Brain microvascular endothelial cell (primary cell): ENCODE measurements at regions not wholly inside any gene's neighbourhood (a gene's known extent, or its start where the extent isn't known, plus 50 kb on each side); places are given as distances from the start of the nearest gene placed in this dataset.

Experiments
- DNase-seq: peaks from one replicate; pipeline ENCODE4 v3.0.0-alpha.2; 2020
- H3K27ac ChIP-seq: fragments of 250-450 bp; sonication (Bioruptor Pico); 2 replicates; pipeline ENCODE4 v1.5.1; 2020; ENCODE audit warnings: mild to moderate bottlenecking, moderate library complexity
- H3K27me3 ChIP-seq: fragments of 250-450 bp; sonication (Bioruptor Pico); replicated peaks from 2 replicates; pipeline ENCODE4 v1.5.1; 2020; ENCODE audit warnings: mild to moderate bottlenecking
- H3K36me3 ChIP-seq: fragments of 250-450 bp; sonication (Bioruptor Pico); replicated peaks from 2 replicates; pipeline ENCODE4 v1.5.1; 2020; ENCODE audit warnings: mild to moderate bottlenecking
- H3K4me3 ChIP-seq: 2 replicates; pipeline ENCODE4 v1.5.1; 2011; ENCODE audit warnings: low read depth, mild to moderate bottlenecking, control low read depth, low read length, moderate library complexity
- in situ Hi-C: cut with HindIII; loops from 2 replicates; pipeline ENCODE4 v1.10.0; 2017; ENCODE audit warnings: low sequenced_read_pairs, low pct_ligation_motif_present
- TF ChIP-seq, protein P1 (sequence below): IDR thresholded peaks from 2 replicates; pipeline ENCODE4 v1.5.1; 2011; ENCODE audit warnings: low read depth, mild to moderate bottlenecking, moderate library complexity, low read length, control low read depth, inconsistent platforms; ENCODE audit errors: missing control alignments

DNA sequence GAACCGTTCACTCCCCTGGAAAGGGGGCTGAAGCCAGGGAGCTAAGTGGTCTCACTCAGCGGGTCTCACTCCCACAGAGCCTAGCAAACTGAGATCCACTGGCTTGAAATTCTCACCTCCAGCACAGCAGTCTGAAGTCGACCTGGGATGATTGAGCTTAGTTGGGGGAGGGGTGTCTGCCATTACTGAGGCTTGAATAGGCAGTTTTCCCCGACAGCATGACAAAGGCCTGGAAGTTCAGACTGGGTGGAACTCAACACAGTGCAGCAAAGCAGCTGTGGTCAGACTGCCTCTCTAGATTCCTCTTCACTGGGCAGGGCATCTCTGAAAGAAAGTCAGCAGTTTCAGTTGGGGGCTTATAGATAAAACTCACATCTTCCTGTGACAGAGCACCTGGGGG is 292.5 kb downstream of the NUP35 start:
- TF ChIP-seq, protein P1, sequence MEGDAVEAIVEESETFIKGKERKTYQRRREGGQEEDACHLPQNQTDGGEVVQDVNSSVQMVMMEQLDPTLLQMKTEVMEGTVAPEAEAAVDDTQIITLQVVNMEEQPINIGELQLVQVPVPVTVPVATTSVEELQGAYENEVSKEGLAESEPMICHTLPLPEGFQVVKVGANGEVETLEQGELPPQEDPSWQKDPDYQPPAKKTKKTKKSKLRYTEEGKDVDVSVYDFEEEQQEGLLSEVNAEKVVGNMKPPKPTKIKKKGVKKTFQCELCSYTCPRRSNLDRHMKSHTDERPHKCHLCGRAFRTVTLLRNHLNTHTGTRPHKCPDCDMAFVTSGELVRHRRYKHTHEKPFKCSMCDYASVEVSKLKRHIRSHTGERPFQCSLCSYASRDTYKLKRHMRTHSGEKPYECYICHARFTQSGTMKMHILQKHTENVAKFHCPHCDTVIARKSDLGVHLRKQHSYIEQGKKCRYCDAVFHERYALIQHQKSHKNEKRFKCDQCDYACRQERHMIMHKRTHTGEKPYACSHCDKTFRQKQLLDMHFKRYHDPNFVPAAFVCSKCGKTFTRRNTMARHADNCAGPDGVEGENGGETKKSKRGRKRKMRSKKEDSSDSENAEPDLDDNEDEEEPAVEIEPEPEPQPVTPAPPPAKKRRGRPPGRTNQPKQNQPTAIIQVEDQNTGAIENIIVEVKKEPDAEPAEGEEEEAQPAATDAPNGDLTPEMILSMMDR: no peak
- Histone ChIP-seq H3K36me3 (no peaks in the 10 kb centered on the region), H3K27ac (no peak overlapping the region), H3K4me3 (no peak overlapping the region), H3K27me3 (no peaks in the 10 kb centered on the region)
- no peak for DNase-seq
- in situ Hi-C loops: no loop called here

DNA sequence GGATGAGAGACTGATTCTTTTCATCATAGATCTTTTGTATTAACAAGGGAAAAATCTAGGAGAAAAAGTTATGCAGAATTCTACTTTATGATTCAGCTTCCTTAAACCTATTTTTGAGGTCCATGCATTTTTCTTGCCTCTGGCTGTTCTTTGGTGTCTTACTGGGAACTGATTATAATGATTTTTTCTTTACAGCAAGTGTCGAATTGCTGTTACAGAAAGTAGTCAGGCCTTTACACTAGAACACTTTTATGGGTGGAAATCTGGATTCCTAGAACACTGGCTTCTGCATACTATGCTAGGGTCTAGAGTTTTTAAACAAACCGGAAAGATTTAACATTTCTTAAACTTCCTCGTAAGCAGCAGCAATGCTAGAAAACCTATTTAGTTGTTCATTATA is 302.6 kb downstream of the NUP35 start:
- H3K36me3 ChIP-seq: no peaks in the 10 kb centered on the region
- no peak overlapping the region for H3K27ac ChIP-seq
- in situ Hi-C loops: no loop called here
- H3K4me3 ChIP-seq: no peak overlapping the region
- no peaks in the 10 kb centered on the region for H3K27me3 ChIP-seq
- TF ChIP-seq, protein P1: no peak
- DNase-seq: no peak

DNA sequence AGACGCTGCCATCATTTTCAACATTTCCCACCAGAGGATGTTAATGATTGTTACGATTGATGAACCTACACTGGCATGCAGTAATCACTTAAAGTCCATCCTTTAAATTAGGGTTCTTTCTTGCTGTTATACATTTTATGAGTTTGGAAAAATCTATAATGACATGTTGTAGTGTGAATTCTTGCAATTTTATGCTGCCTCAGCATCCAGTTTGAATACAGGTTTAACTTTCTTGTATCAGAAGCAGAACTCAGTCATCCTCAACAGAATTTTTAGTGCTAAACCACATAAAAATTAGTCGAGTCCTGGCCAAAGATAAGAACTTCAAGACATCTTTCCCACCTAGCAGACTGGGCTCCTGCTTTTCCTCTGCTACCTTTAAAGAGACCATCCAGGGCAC is 303.3 kb downstream of the NUP35 start:
- no peak for DNase-seq
- no peak overlapping the region for H3K27ac ChIP-seq
- H3K27me3 ChIP-seq: no peaks in the 10 kb centered on the region
- H3K36me3 ChIP-seq: no peaks in the 10 kb centered on the region
- TF ChIP-seq, protein P1: no peak
- in situ Hi-C loops: no loop called here
- H3K4me3 ChIP-seq: no peak overlapping the region

DNA sequence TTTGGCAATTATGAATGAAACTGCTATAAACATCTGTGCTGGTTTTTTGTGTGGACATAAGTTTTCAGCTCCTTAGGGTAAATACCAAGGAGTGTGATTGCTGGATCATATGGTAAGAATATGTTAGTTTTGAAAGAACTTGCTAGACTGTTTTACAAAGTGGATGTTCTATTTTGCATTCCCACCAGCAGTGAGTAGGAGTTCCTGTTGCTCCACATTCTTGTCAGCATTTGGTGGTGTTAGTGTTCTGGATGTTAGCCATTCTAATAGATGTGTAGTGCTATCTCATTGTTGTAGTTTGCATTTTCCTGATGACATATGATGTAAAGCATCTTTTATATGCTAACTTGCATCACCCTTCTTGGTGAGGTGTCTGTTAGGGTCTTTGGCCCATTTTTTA is 304.6 kb downstream of the NUP35 start:
- H3K36me3 ChIP-seq: no peaks in the 10 kb centered on the region
- in situ Hi-C loops: no loop called here
- H3K27ac ChIP-seq: no peak overlapping the region
- H3K27me3 ChIP-seq: no peaks in the 10 kb centered on the region
- TF ChIP-seq, protein P1: no peak
- no peak for DNase-seq
- H3K4me3 ChIP-seq: no peak overlapping the region

DNA sequence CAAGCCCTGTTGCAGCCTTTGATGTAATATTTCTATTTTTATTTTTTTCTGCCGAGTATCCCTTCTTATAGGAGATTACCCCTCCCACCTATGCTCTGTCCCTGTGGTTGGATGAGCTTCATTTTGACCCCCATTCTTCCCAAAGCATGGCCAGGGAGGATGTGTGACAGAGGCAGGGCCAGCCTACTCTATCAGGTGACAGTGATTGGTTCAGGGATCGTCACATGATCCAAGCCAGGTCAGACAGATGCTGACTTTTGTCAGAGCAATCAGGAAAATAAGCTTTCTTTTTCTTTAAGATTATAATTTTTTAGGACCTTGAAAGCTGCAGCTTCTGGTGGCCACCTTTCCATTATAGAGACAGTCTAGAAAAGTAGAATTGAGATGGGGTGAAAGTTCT is 314.3 kb downstream of the NUP35 start:
- in situ Hi-C loops: no loop called here
- no peak overlapping the region for H3K27ac ChIP-seq
- no peak overlapping the region for H3K4me3 ChIP-seq
- DNase-seq: no peak
- TF ChIP-seq, protein P1: no peak
- no peaks in the 10 kb centered on the region for H3K27me3 ChIP-seq
- H3K36me3 ChIP-seq: no peaks in the 10 kb centered on the region

DNA sequence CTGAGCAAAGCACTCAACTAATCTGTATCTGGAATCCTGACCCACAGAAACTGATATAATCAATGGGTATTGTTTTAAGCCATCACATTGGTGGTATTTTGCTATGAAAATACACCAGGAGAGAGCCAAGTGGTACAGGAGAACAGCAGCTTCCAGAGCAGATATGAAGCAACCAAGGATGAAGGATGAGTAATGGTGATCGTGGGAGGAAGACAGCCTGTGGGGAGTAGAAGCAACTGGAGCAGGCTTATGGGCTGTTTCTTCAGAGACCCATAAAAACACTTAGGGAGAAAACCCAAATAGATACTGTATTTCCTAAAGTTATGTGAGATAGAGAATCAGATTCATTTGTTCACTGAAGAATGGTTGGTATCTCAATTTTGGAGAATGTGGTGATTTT is 330.8 kb downstream of the NUP35 start:
- TF ChIP-seq, protein P1: no peak
- in situ Hi-C loops: no loop called here
- DNase-seq: no peak
- no peaks in the 10 kb centered on the region for H3K27me3 ChIP-seq
- H3K36me3 ChIP-seq: no peaks in the 10 kb centered on the region
- no peak overlapping the region for H3K27ac ChIP-seq
- H3K4me3 ChIP-seq: no peak overlapping the region
